ENCODE measurements at regions not wholly inside any gene's neighbourhood (a gene's known extent, or its start where the extent isn't known, plus 50 kb on each side); places are given as distances from the start of the nearest gene placed in this dataset.

DNA sequence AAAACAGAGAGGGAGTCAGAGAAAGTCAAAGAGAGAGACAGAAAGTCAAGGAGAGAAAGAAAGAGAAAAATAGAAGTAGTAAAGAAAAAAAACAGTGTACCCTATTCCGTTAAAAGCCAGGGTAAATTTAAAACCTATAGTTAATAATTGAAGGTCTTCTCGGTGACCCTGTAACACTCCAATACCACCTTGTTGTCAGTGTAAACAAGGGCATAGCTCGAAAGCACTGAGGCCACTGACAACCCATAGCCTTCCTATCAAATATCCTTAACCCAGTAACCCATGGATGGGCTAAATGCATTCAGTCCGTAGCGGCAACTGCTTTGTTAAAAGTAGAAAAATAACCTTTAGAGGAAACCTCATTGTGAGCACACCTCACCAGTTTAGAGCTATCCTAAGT is 100.4 kb downstream of the ZNF467 start:
- H3K9me3 ChIP-seq, result no peaks in the 10 kb centered on the region
- H3K36me3 ChIP-seq (replicated peaks in 1 of 2; ENCODE audit: control insufficient read depth in 1 of 2, insufficient read depth in 2 of 2, low read length in 1 of 2), result no peaks in the 10 kb centered on the region
- CTCF ChIA-PET, result interaction anchor here (4.4 kb wide), 1 partner anchor 69 kb away, joined by 40 read pairs; no protein-coding TSS in a partner anchor
- POLR2A ChIA-PET, result no interaction called here
- H3F3A ChIP-seq (replicated peaks; ENCODE audit: insufficient read depth), result no peaks in the 10 kb centered on the region
- no peak overlapping the region for H3K27ac ChIP-seq (ENCODE audit: low read depth in 2 of 2, low read length in 1 of 2)
- H3K4me1 ChIP-seq (ENCODE audit: control insufficient read depth in 1 of 2, insufficient read depth in 2 of 2, low read depth in 1 of 2, low read length in 1 of 2), result peaks cover 0 to 11% of the 10 kb centered on the region in 2 experiments; a peak in 2 of 4 replicates
- H3K9ac ChIP-seq, result no peak overlapping the region
- H3K27me3 ChIP-seq (ENCODE audit: insufficient read depth), result peaks cover 34% of the 10 kb centered on the region
- no peak overlapping the region for H2AFZ ChIP-seq (ENCODE audit: low read depth)
- H3K4me2 ChIP-seq, result no peak overlapping the region
- no peaks in the 10 kb centered on the region for H4K20me1 ChIP-seq (ENCODE audit: insufficient read depth)
- 49% methylated on average over 5 of the region's 5 CpGs for WGBS (ENCODE audit: low lambda C conversion rate)
- no peak overlapping the region for H3K4me3 ChIP-seq (ENCODE audit: low read depth in 2 of 2, low read length in 1 of 2)
- no peaks in the 10 kb centered on the region for H3K79me2 ChIP-seq (ENCODE audit: insufficient read depth)
- DNase-seq, result no peak
- TF ChIP-seq EZH2phosphoT487 (IDR thresholded peaks at IDR 0.05; ENCODE audit: borderline replicate concordance, low read depth) (no peak), FOXM1 (IDR thresholded peaks at IDR 0.05; ENCODE audit: low read depth) (no peak), REST (IDR thresholded peaks at IDR 0.05; ENCODE audit: low read depth, low read length) (no peak), CTCF (IDR thresholded peaks at IDR 0.05) (no peak)
- TF ChIP-seq, protein P1, sequence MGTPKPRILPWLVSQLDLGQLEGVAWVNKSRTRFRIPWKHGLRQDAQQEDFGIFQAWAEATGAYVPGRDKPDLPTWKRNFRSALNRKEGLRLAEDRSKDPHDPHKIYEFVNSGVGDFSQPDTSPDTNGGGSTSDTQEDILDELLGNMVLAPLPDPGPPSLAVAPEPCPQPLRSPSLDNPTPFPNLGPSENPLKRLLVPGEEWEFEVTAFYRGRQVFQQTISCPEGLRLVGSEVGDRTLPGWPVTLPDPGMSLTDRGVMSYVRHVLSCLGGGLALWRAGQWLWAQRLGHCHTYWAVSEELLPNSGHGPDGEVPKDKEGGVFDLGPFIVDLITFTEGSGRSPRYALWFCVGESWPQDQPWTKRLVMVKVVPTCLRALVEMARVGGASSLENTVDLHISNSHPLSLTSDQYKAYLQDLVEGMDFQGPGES (IDR thresholded peaks at IDR 0.05; ENCODE audit: low read depth, low read length), result no peak
- H3K9me2 ChIP-seq, result no peaks in the 10 kb centered on the region

- H3K27ac ChIP-seq (ENCODE audit: low read depth in 2 of 2, low read length in 1 of 2), result peak overlapping the region in 1 of 2 experiments; percentile 28; a peak in 1 of 4 replicates
- peak overlapping the region; percentile 48 for H3K4me2 ChIP-seq
- no peaks in the 10 kb centered on the region for H3K9me2 ChIP-seq
- H3K36me3 ChIP-seq (replicated peaks in 1 of 2; ENCODE audit: control insufficient read depth in 1 of 2, insufficient read depth in 2 of 2, low read length in 1 of 2), result no peaks in the 10 kb centered on the region
- H3K4me1 ChIP-seq (ENCODE audit: control insufficient read depth in 1 of 2, insufficient read depth in 2 of 2, low read depth in 1 of 2, low read length in 1 of 2), result peaks cover 0 to 11% of the 10 kb centered on the region in 2 experiments; a peak in 2 of 4 replicates
- ChIA-PET CTCF (interaction anchor here (0.6 to 4.4 kb wide), 12 partner anchors 13 to 129 kb away, joined by 3 to 40 read pairs (median 4); no protein-coding TSS in a partner anchor), POLR2A (no interaction called here)
- no peak overlapping the region for H3K9ac ChIP-seq
- no peak overlapping the region for H2AFZ ChIP-seq (ENCODE audit: low read depth)
- H3K4me3 ChIP-seq (ENCODE audit: low read depth in 2 of 2, low read length in 1 of 2), result peak overlapping the region in 1 of 2 experiments; percentile 18; a peak in 1 of 4 replicates
- DNase-seq, result peak; percentile 64
- H3K27me3 ChIP-seq (ENCODE audit: insufficient read depth), result peaks cover 29% of the 10 kb centered on the region
- H3K79me2 ChIP-seq (ENCODE audit: insufficient read depth), result no peaks in the 10 kb centered on the region
- H4K20me1 ChIP-seq (ENCODE audit: insufficient read depth), result no peaks in the 10 kb centered on the region
- WGBS (ENCODE audit: low lambda C conversion rate), result 0% methylated on average over 1 of the region's 1 CpG
- TF ChIP-seq TEAD4 (IDR thresholded peaks at IDR 0.05; ENCODE audit: borderline replicate concordance, insufficient read depth) (no peak), GABPA (IDR thresholded peaks at IDR 0.05; ENCODE audit: low read depth) (no peak), NFIC (IDR thresholded peaks at IDR 0.05; ENCODE audit: borderline replicate concordance) (peak; percentile 67), EP300 (IDR thresholded peaks at IDR 0.05; ENCODE audit: borderline replicate concordance in 1 of 2, low read depth in 1 of 2, low read length in 1 of 2) (no peak), MEF2A (IDR thresholded peaks at IDR 0.05; ENCODE audit: borderline replicate concordance, low read depth) (no peak), EZH2phosphoT487 (IDR thresholded peaks at IDR 0.05; ENCODE audit: borderline replicate concordance, low read depth) (no peak), TCF12 (IDR thresholded peaks at IDR 0.05) (peak; percentile 57; the same call in 1 of the 2 replicates), FOXJ3 (CRISPR knock-in tag; IDR thresholded peaks at IDR 0.05) (no peak), MXI1 (IDR thresholded peaks at IDR 0.05; ENCODE audit: low read depth, low read length) (peak; percentile 58; the same call in 1 of the 2 replicates)
- no peaks in the 10 kb centered on the region for H3K9me3 ChIP-seq
- H3F3A ChIP-seq (replicated peaks; ENCODE audit: insufficient read depth), result no peaks in the 10 kb centered on the region
Observed at GRCh38 chr7:149670288-149670687, 103.1 kb downstream of the ZNF467 start.
